Mesenchymal stem cell (in vitro differentiated cells and primary cell): ENCODE measurements at regions not wholly inside any gene's neighbourhood (a gene's known extent, or its start where the extent isn't known, plus 50 kb on each side); places are given as distances from the start of the nearest gene placed in this dataset.

Experiments
- DNase-seq: peaks from one replicate; pipeline ENCODE4 v3.0.0-alpha.2; 2013
- H2AFZ ChIP-seq: one replicate; pipeline ENCODE4 v1.6.1; 2013; ENCODE audit warnings: low read depth, mild to moderate bottlenecking, control low read depth, inconsistent platforms, low read length, moderate library complexity
- H2AK5ac ChIP-seq: 2 replicates; pipeline ENCODE4 v1.6.1; 2013; ENCODE audit warnings: low read length, moderate library complexity, mild to moderate bottlenecking, inconsistent platforms; ENCODE audit not compliant: severe bottlenecking
- H2BK120ac ChIP-seq: one replicate; pipeline ENCODE4 v1.6.1; 2013; ENCODE audit warnings: low read depth, mild to moderate bottlenecking, inconsistent platforms, low read length, moderate library complexity
- H2BK12ac ChIP-seq, 2 experiments: one replicate each; pipeline ENCODE4 v1.6.1; 2013; ENCODE audit warnings: inconsistent platforms in 2 of 2, low read length in 2 of 2, mild to moderate bottlenecking in 2 of 2, moderate library complexity in 2 of 2, control low read depth in 1 of 2
- H2BK15ac ChIP-seq: one replicate; pipeline ENCODE4 v1.6.1; 2013; ENCODE audit warnings: mild to moderate bottlenecking, low read depth, inconsistent platforms; ENCODE audit not compliant: poor library complexity, severe bottlenecking
- H2BK5ac ChIP-seq: 2 replicates; pipeline ENCODE4 v1.6.1; 2013; ENCODE audit warnings: low read depth, mild to moderate bottlenecking, low read length, control low read depth, inconsistent platforms; ENCODE audit not compliant: poor library complexity, severe bottlenecking
- H3K14ac ChIP-seq, 2 experiments: one replicate each; pipeline ENCODE4 v1.6.1; 2013; ENCODE audit warnings: inconsistent platforms in 2 of 2, low read length in 2 of 2, control low read depth in 1 of 2, mild to moderate bottlenecking in 1 of 2, moderate library complexity in 1 of 2
- H3K18ac ChIP-seq, 2 experiments: one replicate each; pipeline ENCODE4 v1.6.1; 2013; ENCODE audit warnings: inconsistent platforms in 2 of 2, low read length in 2 of 2, control low read depth in 1 of 2, low read depth in 1 of 2, mild to moderate bottlenecking in 1 of 2
- H3K23ac ChIP-seq, 2 experiments: one replicate each; pipeline ENCODE4 v1.6.1; 2013; ENCODE audit warnings: inconsistent platforms in 2 of 2, low read length in 2 of 2, mild to moderate bottlenecking in 2 of 2, moderate library complexity in 2 of 2, control low read depth in 1 of 2
- H3K27ac ChIP-seq: 2 replicates; pipeline ENCODE4 v1.5.1; 2013; ENCODE audit warnings: mild to moderate bottlenecking, moderate library complexity, low read length, control low read depth, inconsistent platforms; ENCODE audit not compliant: poor library complexity, severe bottlenecking
- H3K27me3 ChIP-seq, 2 experiments: 2 replicates each; pipeline versions ENCODE4 v1.6.1 to v1.7.0; 2013; ENCODE audit warnings: low read length in 2 of 2, mild to moderate bottlenecking in 2 of 2, moderate library complexity in 2 of 2, control low read depth in 1 of 2, inconsistent platforms in 1 of 2; ENCODE audit not compliant: control insufficient read depth in 1 of 2, insufficient read depth in 1 of 2
- H3K36me3 ChIP-seq, 2 experiments: 2 replicates each; pipeline versions ENCODE4 v1.6.1 to v1.7.0; 2013; ENCODE audit warnings: low read length in 2 of 2, control low read depth in 1 of 2, inconsistent platforms in 1 of 2, low read depth in 1 of 2, mild to moderate bottlenecking in 1 of 2; ENCODE audit not compliant: insufficient read depth in 2 of 2, control insufficient read depth in 1 of 2
- H3K4ac ChIP-seq, 2 experiments: one replicate each; pipeline ENCODE4 v1.6.1; 2013; ENCODE audit warnings: inconsistent platforms in 2 of 2, low read length in 2 of 2, mild to moderate bottlenecking in 2 of 2, moderate library complexity in 2 of 2, control low read depth in 1 of 2, low read depth in 1 of 2
- H3K4me1 ChIP-seq: 2 replicates; pipeline ENCODE4 v1.6.1; 2013; ENCODE audit warnings: low read depth, low read length, control low read depth; ENCODE audit not compliant: control insufficient read depth, insufficient read depth
- H3K4me2 ChIP-seq: 2 replicates; pipeline ENCODE4 v1.6.1; 2013; ENCODE audit warnings: low read length, mild to moderate bottlenecking, inconsistent platforms; ENCODE audit not compliant: poor library complexity, severe bottlenecking
- H3K4me3 ChIP-seq, 2 experiments: 2 replicates each; pipeline versions ENCODE4 v1.5.1 to v1.7.0; 2013; ENCODE audit warnings: low read length in 2 of 2, mild to moderate bottlenecking in 2 of 2, control low read depth in 1 of 2, low read depth in 1 of 2; ENCODE audit not compliant: insufficient read depth in 1 of 2
- H3K79me1 ChIP-seq: replicated peaks from 2 replicates; pipeline ENCODE4 v1.6.1; 2013; ENCODE audit warnings: mild to moderate bottlenecking, control low read depth, low read length, inconsistent platforms; ENCODE audit not compliant: poor library complexity, severe bottlenecking
- H3K9ac ChIP-seq: 2 replicates; pipeline ENCODE4 v1.7.0; 2013; ENCODE audit warnings: mild to moderate bottlenecking, low read length, moderate library complexity
- H3K9me3 ChIP-seq: 2 replicates; pipeline ENCODE4 v1.7.0; 2013; ENCODE audit warnings: mild to moderate bottlenecking, low read length; ENCODE audit not compliant: control insufficient read depth
- H4K8ac ChIP-seq: one replicate; pipeline ENCODE4 v1.6.1; 2013; ENCODE audit warnings: inconsistent platforms, mild to moderate bottlenecking, low read length, moderate library complexity
- H4K91ac ChIP-seq: one replicate; pipeline ENCODE4 v1.6.1; 2013; ENCODE audit warnings: mild to moderate bottlenecking, low read length, inconsistent platforms
- WGBS: methylation state at CpG from one replicate; pipeline ENCODE4 v1.1.7; 2013; ENCODE audit warnings: mixed read lengths; 5-methylcytosine and 5-hydroxymethylcytosine counted together

DNA sequence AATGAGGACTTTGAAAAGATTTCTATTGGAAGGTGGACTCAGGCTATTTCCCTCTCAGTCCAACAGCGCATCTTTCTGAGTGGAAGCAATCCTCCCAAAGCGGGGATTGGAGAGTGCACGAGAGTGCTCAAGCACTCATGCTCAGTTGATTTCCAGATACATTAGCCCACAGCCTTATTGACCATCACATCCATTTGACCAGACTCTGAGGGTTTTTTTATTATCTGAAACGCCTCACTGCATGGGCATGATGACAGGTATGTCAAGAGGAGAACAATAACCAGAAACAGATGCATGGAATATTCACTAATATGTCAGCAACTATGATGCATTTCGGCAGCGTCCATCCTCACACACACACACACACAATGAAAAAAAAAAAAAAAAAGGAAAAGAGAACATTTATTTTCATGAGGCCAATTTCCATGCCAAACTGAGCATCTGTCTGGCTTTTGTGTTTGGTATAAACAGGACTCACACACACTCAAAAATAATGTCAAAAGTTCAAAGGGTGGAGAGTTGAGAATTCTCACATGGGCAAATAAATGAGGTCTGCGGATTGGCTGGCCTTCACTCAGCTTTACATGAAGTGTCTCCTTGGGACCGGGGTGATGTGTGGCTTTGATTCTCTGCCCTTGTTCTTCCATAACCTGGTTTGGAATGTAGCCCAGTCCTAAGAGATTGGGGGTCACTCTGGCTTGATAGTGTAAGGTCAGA is 371.6 kb downstream of the MCTP2 start:
- H3K36me3 ChIP-seq, result no peaks in the 10 kb centered on the region
- no peak overlapping the region for H4K91ac ChIP-seq
- H3K27me3 ChIP-seq, result no peaks in the 10 kb centered on the region
- H3K14ac ChIP-seq, result no peak overlapping the region
- no peak overlapping the region for H3K23ac ChIP-seq
- H2BK12ac ChIP-seq, result no peak overlapping the region
- no peak overlapping the region for H3K18ac ChIP-seq
- H3K4me1 ChIP-seq, result no peaks in the 10 kb centered on the region
- H2AK5ac ChIP-seq, result no peak overlapping the region
- no peak overlapping the region for H3K9ac ChIP-seq
- no peak overlapping the region for H4K8ac ChIP-seq
- no peak overlapping the region for H2BK15ac ChIP-seq
- no peak overlapping the region for H3K4me2 ChIP-seq
- 88% methylated on average over 5 of the region's 8 CpGs for WGBS
- no peak for DNase-seq
- no peaks in the 10 kb centered on the region for H3K79me1 ChIP-seq
- H2AFZ ChIP-seq, result no peak overlapping the region
- no peak overlapping the region for H2BK120ac ChIP-seq
- no peak overlapping the region for H3K4me3 ChIP-seq
- H3K4ac ChIP-seq, result no peak overlapping the region
- no peak overlapping the region for H2BK5ac ChIP-seq
- no peak overlapping the region for H3K27ac ChIP-seq
- no peaks in the 10 kb centered on the region for H3K9me3 ChIP-seq

DNA sequence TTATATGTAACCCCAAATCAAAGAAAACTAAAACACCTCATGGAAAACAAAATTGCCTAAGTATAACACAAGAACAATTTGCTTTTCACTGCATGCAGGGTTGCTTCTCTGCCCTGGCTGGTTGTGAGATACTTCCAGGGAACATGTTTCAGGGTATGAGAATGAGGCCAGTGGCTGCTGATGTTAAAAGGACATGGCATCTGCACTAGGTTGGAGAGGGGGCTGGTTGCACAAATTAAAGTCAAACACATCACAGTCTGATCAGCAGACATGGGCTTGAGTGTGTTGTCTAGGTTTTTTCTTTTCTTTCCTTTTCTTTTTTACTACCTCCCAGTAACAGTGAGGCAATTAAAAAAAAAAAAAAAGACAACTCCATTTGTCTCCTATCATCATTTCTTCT is 374.9 kb downstream of the MCTP2 start:
- Histone ChIP-seq H2BK12ac (no peak overlapping the region), H3K18ac (no peak overlapping the region)

DNA sequence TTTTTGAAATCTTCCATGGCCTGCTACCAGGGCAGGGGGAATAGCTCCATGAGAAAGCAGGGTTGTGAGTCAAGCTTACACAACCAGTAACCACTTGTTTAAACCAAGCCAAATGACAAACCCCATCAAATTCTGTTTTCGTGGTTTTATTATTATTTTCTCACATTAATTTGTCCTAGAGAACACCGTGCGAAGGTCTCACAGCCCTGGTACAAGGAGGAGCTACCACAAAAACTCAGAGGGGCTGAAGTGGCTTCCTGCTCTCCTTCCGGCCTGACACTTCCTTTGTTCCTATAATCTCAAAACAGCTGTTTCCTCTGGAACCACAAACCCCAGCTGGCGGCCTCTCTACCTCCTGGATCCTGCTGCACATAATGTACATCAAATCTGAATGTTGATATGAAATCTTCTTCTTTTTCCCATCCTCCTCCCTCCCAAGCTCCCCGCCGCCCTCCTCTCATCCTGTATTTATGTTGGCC is 375.9 kb downstream of the MCTP2 start:
- peak; percentile 22 for DNase-seq
- Histone ChIP-seq H2BK5ac (no peak overlapping the region), H3K9ac (no peak overlapping the region), H3K18ac (peak overlapping the region in 1 of 2 experiments; percentile 19), H3K27me3 (no peaks in the 10 kb centered on the region), H3K4me1 (no peaks in the 10 kb centered on the region), H3K36me3 (no peaks in the 10 kb centered on the region), H3K27ac (no peak overlapping the region), H3K9me3 (no peaks in the 10 kb centered on the region), H3K4me3 (no peak overlapping the region), H2AFZ (no peak overlapping the region), H2AK5ac (no peak overlapping the region), H3K79me1 (no peaks in the 10 kb centered on the region), H3K14ac (no peak overlapping the region), H2BK12ac (no peak overlapping the region), H3K23ac (no peak overlapping the region), H2BK120ac (no peak overlapping the region), H4K8ac (no peak overlapping the region), H3K4ac (no peak overlapping the region), H2BK15ac (no peak overlapping the region), H4K91ac (no peak overlapping the region), H3K4me2 (no peak overlapping the region)
- 51% methylated on average over 7 of the region's 7 CpGs for WGBS

More for the DNA sequence above, 374.9 kb downstream of the MCTP2 start:
- Histone ChIP-seq H3K4me2 (no peak overlapping the region), H3K27me3 (no peaks in the 10 kb centered on the region), H4K91ac (no peak overlapping the region), H2AFZ (no peak overlapping the region), H3K14ac (no peak overlapping the region), H2BK120ac (no peak overlapping the region), H3K36me3 (no peaks in the 10 kb centered on the region), H3K9ac (no peak overlapping the region), H3K23ac (no peak overlapping the region), H3K79me1 (no peaks in the 10 kb centered on the region), H3K4ac (no peak overlapping the region), H2BK5ac (no peak overlapping the region), H2BK15ac (no peak overlapping the region), H4K8ac (no peak overlapping the region), H3K27ac (no peak overlapping the region), H3K4me3 (no peak overlapping the region), H3K9me3 (no peaks in the 10 kb centered on the region), H3K4me1 (no peaks in the 10 kb centered on the region), H2AK5ac (no peak overlapping the region)
- no peak for DNase-seq

DNA sequence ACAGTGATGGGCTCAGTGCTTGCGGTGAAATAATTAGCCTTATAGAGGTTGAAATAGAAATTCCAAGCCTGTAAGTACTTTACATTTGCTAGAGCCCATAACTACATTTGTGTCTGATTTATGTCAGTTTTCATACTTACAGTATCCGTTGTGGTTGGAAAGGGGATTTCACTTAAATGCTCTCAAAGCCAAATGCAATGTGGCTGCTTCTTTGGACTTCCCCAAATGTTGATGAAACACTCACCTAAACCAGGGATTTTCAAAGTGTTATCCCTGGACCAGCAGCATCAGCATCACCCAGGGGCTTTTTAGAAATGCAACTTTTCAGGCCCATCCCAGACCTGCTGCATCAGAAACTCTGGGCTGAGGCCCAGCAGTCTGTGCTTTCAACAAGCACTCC is 378.7 kb downstream of the MCTP2 start:
- Histone ChIP-seq H3K36me3 (no peaks in the 10 kb centered on the region), H3K23ac (no peak overlapping the region), H3K14ac (no peak overlapping the region), H2BK5ac (no peak overlapping the region), H3K9ac (no peak overlapping the region), H3K9me3 (no peaks in the 10 kb centered on the region), H2AK5ac (no peak overlapping the region), H4K8ac (no peak overlapping the region), H4K91ac (no peak overlapping the region), H3K4me1 (no peaks in the 10 kb centered on the region), H3K4me3 (no peak overlapping the region), H3K18ac (no peak overlapping the region), H2BK15ac (no peak overlapping the region), H3K27ac (no peak overlapping the region), H2AFZ (no peak overlapping the region), H2BK120ac (no peak overlapping the region), H3K27me3 (no peaks in the 10 kb centered on the region), H3K79me1 (no peaks in the 10 kb centered on the region), H2BK12ac (no peak overlapping the region), H3K4me2 (no peak overlapping the region), H3K4ac (no peak overlapping the region)
- 85% methylated on average over 1 of the region's 2 CpGs for WGBS
- no peak for DNase-seq
